GM10266 (cell line): ENCODE measurements at regions not wholly inside any gene's neighbourhood (a gene's known extent, or its start where the extent isn't known, plus 50 kb on each side); places are given as distances from the start of the nearest gene placed in this dataset.

Source experiments
- DNase-seq: peaks from one replicate; pipeline ENCODE4 v3.0.0; 2012; ENCODE audit errors: extremely low spot score
- CTCF ChIP-seq: IDR thresholded peaks from 2 replicates; pipeline ENCODE4 v1.5.1; 2012; ENCODE audit warnings: mild to moderate bottlenecking, low read depth; ENCODE audit not compliant: control insufficient read depth, insufficient read depth; ENCODE audit errors: missing control alignments

DNA sequence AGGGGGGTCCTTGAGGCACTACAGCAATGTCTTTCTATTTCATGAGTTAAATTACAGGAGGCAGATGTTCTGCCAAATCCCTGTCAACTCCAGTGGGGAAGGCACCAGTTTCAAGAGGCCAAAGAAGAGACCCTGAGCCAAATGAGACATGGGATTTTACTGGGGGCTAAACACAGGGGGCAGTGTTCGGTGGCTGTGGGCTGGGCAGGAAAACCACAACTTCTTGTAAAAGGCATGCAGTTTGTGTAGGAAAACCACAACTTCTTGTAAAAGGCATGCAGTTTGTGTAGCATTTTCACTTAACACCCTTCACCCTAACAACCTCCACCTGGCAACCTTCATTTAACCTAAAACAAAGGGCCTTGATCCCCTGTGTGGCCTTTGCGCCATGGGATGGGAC, 61.0 kb downstream of the POLR2M start:
- no peak for TF ChIP-seq CTCF
- no peak for DNase-seq

- TF ChIP-seq CTCF: no peak
- no peak for DNase-seq
Observed at GRCh38 chr15:57769266-57769665, 62.8 kb downstream of the POLR2M start.

GRCh38 chr15:57770495-57770894, 64.0 kb downstream of the POLR2M start:
- no peak for DNase-seq

GRCh38 chr15:57772223-57772957, 65.9 kb downstream of the POLR2M start:
- TF ChIP-seq CTCF: no peak
- DNase-seq: no peak

More at GRCh38 chr15:57770495-57770894, 64.0 kb downstream of the POLR2M start:
- TF ChIP-seq CTCF: no peak

- DNase-seq: no peak
- TF ChIP-seq CTCF: no peak
Observed at GRCh38 chr15:57773051-57773450, 66.5 kb downstream of the POLR2M start.

- no peak for DNase-seq
- TF ChIP-seq CTCF: no peak
Observed at GRCh38 chr15:57777003-57777402, 70.5 kb downstream of the POLR2M start.

GRCh38 chr15:57780471-57780870, 74.0 kb downstream of the POLR2M start:
- no peak for DNase-seq
- no peak for TF ChIP-seq CTCF
